ENCODE measurements at regions not wholly inside any gene's neighbourhood (a gene's known extent, or its start where the extent isn't known, plus 50 kb on each side); places are given as distances from the start of the nearest gene placed in this dataset.

GRCh38 chr2:180258041-180258537 is 251.0 kb upstream of the CWC22 start:
- H3K9me3 ChIP-seq (ENCODE audit: control insufficient read depth, insufficient read depth, low read length) = no peaks in the 10 kb centered on the region
- H3K27ac ChIP-seq (ENCODE audit: low read depth, low read length) = no peak overlapping the region
- no peak overlapping the region for H3K4me3 ChIP-seq (ENCODE audit: low read depth, low read length)
- CTCF ChIA-PET = interaction anchor here (1.4 kb wide), 1 partner anchor 132 kb away, joined by 4 read pairs; no protein-coding TSS in a partner anchor
- POLR2A ChIA-PET = no interaction called here
- DNase-seq (ENCODE audit: low read depth, low spot score) = no peak
- H3K27me3 ChIP-seq (ENCODE audit: control insufficient read depth, insufficient read depth, low read length) = no peaks in the 10 kb centered on the region
- TF ChIP-seq CTCF (IDR thresholded peaks at IDR 0.05; ENCODE audit: low read depth, low read length) = no peak

- ChIA-PET POLR2A (no interaction called here), CTCF (no interaction called here)
- Histone ChIP-seq H3K9me3 (ENCODE audit: control insufficient read depth, insufficient read depth, low read length) (no peaks in the 10 kb centered on the region), H3K4me3 (ENCODE audit: low read depth, low read length) (no peak overlapping the region), H3K27me3 (ENCODE audit: control insufficient read depth, insufficient read depth, low read length) (no peaks in the 10 kb centered on the region), H3K27ac (ENCODE audit: low read depth, low read length) (no peak overlapping the region)
- TF ChIP-seq CTCF (IDR thresholded peaks at IDR 0.05; ENCODE audit: low read depth, low read length) = no peak
- no peak for DNase-seq (ENCODE audit: low read depth, low spot score)
These were observed 250.2 kb upstream of the CWC22 start for GRCh38 chr2:180257247-180257646.

GRCh38 chr2:180255981-180256380 is 248.9 kb upstream of the CWC22 start:
- ChIA-PET CTCF (no interaction called here), POLR2A (no interaction called here)
- H3K27me3 ChIP-seq (ENCODE audit: control insufficient read depth, insufficient read depth, low read length) = no peaks in the 10 kb centered on the region
- H3K27ac ChIP-seq (ENCODE audit: low read depth, low read length) = no peak overlapping the region
- DNase-seq (ENCODE audit: low read depth, low spot score) = no peak
- no peak overlapping the region for H3K4me3 ChIP-seq (ENCODE audit: low read depth, low read length)
- TF ChIP-seq CTCF (IDR thresholded peaks at IDR 0.05; ENCODE audit: low read depth, low read length) = no peak
- H3K9me3 ChIP-seq (ENCODE audit: control insufficient read depth, insufficient read depth, low read length) = no peaks in the 10 kb centered on the region

- ChIA-PET CTCF (interaction anchor here (1.1 kb wide), 1 partner anchor 157 kb away, joined by 4 read pairs; no protein-coding TSS in a partner anchor), POLR2A (no interaction called here)
- H3K27me3 ChIP-seq (ENCODE audit: control insufficient read depth, insufficient read depth, low read length) = no peaks in the 10 kb centered on the region
- H3K9me3 ChIP-seq (ENCODE audit: control insufficient read depth, insufficient read depth, low read length) = no peaks in the 10 kb centered on the region
- no peak overlapping the region for H3K4me3 ChIP-seq (ENCODE audit: low read depth, low read length)
- TF ChIP-seq CTCF (IDR thresholded peaks at IDR 0.05; ENCODE audit: low read depth, low read length) = no peak
- no peak overlapping the region for H3K27ac ChIP-seq (ENCODE audit: low read depth, low read length)
- DNase-seq (ENCODE audit: low read depth, low spot score) = no peak
These were observed 247.8 kb upstream of the CWC22 start for GRCh38 chr2:180254872-180255271.

- Histone ChIP-seq H3K4me3 (ENCODE audit: low read depth, low read length) (no peak overlapping the region), H3K27ac (ENCODE audit: low read depth, low read length) (no peak overlapping the region), H3K9me3 (ENCODE audit: control insufficient read depth, insufficient read depth, low read length) (no peaks in the 10 kb centered on the region), H3K27me3 (ENCODE audit: control insufficient read depth, insufficient read depth, low read length) (no peaks in the 10 kb centered on the region)
- CTCF ChIA-PET = no interaction called here
- no peak for DNase-seq (ENCODE audit: low read depth, low spot score)
- POLR2A ChIA-PET = no interaction called here
- no peak for TF ChIP-seq CTCF (IDR thresholded peaks at IDR 0.05; ENCODE audit: low read depth, low read length)
These were observed 240.6 kb upstream of the CWC22 start for GRCh38 chr2:180247658-180248057.
